ENCODE measurements at regions not wholly inside any gene's neighbourhood (a gene's known extent, or its start where the extent isn't known, plus 50 kb on each side); places are given as distances from the start of the nearest gene placed in this dataset.

DNA sequence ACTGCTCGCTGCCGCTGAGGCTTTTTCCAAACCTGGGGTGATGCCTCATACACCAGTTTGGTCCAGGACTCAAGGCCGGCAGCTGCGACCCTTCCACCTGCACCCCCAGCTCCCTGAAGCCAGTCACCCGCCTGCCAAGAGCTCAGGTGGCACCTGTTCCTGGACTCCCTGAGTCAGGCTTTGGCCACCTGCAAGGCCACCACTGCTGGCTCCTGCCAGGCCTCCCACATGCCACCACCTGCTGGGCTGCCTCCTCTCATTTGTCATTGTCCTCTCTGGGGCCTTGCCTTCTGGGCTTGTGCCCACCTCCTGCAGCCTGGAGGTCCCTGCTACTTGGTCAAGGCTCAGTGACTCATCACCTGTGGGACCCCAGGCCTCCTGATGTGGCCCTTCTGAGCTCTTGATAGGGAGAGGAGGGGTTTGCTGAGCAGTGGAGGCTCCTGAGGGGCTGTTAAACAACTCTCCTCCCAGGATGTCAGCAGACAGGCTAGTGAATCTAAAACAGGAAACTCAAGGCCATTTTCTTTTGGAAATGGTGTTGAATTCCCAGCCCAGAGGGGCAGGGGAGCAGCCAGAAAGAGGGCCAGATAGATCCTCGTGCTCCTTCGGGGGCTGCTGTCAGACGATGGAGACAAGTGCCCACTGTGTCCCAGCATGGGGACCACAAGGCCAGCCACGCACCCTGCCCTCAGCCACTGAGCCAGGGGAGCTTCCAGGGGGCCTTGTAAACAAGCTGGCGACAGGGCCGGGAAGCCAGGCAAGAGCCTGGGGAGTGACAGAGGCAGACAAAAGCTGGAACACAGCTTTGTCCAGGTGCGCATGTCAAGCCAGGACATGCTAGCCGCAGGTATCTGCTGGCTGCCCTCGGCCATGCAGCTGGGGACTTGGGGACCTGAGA, 416.8 kb downstream of the LRATD1 start:
- DNase-seq, result peak; percentile 84 to 91

DNA sequence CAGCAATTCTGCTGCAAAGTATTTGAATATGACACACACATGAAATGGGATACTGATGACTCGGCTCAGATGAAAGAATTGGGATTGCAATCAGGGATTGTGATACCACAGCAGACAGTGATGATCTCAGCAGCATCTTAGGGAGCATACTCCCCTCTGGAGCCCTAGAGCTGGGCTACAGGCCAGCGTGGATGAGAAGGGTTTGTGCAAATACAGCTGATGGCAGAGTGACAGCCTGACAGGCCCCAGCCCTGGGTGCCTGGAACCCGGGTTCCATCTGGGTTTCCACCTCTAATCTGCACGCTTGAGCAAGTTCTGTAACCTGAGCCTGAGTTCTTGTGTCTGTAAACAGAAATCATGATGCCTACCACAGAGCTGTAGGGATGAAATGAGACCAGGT, 418.0 kb downstream of the LRATD1 start:
- peak; percentile 96 for DNase-seq

DNA sequence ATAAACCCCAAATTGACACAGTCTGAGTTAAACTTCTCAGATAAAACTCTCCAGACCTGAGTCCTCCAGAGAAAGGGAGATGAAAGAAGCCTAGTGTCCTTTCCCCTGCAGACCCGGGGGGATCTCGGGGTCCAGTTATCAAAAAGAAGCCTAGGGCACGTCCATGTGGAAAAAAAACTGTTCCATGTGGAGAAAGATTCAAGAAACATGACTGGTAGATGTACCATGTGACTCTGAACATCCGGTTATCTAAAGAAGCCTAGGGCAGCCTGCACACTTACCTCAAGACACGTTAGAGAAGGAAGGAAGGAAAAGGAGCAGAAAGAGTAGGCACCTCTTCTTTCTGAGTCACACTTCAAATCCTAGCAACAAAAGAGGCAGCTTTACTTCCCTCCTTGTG, 421.0 kb downstream of the LRATD1 start:
- no peak for DNase-seq

DNA sequence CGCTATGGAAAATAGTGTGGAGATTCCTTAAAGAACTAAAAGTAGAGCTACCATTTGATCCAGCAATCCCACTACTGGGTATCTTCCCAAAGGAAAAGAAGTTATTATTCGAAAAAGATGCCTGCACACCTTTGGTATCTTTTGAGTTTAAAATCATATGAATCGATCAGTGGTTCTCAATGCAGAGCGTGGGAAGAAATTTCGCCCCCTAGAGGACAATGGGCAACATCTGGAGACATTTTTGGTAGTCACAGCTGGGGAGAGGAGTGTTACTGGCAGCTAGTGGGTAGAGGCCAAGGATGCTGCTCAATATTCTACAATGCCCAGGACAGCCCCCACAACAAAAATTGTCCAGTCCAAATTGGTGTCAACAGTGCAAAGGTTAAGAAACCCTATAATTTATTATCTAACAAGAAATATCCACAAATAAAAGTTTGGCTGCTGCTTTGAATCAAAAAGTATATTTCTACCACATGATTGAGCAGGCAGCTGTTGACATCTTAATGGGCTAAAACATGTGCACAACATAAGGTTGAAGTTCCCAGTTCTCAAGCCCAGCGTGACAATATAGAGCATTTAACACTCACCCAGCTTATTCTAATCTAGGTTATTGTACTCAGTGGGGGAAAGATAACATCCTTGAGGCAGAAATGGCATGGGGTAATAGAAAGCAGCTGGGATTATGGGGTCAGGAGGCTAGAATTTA, 425.7 kb downstream of the LRATD1 start:
- no peak for DNase-seq

DNA sequence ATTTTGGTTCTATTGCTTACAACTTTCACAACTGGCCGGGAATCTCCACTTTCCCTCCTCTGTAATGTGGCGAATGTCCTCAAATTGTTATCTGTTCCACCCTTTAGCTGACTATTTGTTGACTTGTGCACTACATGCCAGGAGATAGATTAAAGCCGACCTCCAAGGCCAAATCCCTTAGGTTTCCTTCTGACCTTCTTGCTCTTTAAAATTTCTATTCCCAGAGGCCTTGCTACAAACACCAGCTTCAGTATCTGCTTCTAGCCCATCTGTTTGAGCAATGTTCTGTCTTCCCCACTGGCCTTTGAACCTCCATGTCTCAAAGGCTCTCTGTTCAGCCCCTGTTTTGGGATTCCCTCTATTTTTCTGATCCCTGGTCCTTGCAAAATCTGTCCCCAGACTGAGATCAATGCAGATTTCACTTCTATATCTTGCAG, 426.2 kb downstream of the LRATD1 start:
- DNase-seq, result no peak

DNA sequence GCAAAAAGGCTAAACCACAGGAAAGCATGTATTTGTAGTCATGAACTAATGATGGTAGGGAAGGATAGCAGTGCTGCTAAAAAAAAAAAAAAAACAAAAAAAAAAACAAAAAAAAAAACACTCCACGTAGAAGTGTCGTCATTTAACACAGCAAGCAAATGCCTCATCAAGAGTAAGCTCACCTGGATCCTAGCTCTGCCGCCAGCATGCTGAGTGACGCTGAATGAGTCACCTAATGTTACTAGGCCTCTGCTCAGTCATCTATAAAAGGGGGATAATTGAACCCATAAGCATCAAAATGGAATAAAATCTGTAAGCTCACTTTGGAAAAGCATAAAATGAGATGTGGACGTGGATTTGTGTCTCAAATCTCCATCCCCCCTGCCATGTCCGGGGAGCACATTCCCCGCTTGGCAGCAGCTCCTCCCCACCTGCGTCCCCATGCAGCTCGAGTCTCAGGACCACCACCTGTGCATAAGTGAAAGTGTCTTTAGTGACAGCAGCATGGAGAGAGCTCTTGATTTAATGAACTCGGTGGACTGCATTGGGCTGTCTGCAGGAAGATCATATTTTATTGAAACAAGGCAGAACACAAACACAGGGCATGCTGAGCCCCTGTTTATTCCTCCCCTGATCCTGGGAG, 427.5 kb downstream of the LRATD1 start:
- peak; percentile 42 to 77 for DNase-seq

DNA sequence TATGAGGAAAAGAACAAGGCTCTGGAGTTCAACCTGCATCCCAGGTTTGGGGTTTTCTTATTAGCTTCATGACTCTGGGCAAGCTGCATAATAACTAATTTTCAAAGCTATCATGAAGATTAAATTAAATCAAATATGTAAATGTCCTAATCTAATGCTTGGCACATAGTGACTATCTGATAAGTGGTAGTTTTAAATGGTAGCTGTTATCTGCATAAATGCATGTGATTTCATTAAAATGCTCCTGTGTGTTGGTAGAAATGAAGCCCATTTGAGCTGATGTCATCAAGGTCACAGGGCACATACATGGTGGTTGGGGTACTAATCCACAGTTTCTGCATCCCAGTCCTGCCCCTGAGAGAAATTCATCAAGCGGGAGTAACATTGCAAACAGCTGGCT, 428.8 kb downstream of the LRATD1 start:
- DNase-seq, result no peak

DNA sequence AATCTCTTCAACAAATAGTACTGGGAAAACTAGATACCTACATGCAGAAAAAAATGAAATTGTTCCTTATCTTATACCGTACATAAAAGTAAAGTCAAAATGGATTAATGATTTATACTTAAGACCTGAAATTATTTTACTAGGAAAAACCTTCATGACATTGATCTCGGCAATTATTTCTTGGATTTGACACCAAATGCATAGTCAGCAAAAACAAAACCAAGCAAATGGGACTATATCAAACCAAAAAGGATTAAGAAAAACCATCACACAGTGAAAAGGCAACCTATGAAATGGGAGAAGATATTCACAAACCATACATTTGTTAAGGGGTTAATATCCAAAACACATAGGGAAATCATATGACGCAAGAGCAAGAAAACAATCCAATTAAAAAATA, 433.6 kb downstream of the LRATD1 start:
- no peak for DNase-seq

DNA sequence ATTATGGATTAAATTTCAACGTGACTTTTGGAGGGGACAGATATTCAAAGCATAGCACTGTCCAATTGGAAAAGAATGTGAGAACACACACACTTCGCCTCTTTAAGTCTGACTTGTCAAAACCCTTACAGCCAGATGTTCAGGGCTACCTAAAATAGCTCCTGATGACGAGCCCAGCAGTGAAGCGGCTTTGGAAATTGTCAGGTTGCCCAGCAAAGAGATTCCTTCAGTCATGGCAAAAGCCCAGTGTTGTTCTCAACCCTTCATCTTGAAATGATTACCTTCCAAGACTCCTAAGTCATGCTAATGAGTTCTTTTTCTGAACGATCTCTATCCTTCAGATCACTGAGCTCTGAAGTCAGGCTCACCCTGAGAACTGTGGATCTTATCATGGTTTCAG, 436.6 kb downstream of the LRATD1 start:
- no peak for DNase-seq

DNA sequence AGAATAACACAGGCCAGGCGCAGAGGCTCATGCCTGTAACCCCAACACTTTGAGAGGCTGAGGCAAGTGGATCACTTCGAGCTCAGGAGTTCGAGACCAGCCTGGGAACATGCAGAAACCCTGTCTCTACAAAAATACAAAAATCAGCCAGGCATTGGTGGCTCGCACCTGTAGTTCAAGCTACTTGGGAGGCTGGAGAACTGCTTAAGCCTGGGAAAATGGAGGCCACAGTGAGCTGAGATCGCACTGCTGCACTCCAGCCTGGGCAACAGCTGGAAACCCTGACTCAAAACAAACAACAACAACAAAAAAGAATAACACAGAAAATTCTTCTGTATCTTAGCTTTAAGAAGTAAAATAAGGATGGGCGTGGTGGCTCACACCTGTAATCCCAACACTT, 440.3 kb downstream of the LRATD1 start:
- DNase-seq, result no peak

DNA sequence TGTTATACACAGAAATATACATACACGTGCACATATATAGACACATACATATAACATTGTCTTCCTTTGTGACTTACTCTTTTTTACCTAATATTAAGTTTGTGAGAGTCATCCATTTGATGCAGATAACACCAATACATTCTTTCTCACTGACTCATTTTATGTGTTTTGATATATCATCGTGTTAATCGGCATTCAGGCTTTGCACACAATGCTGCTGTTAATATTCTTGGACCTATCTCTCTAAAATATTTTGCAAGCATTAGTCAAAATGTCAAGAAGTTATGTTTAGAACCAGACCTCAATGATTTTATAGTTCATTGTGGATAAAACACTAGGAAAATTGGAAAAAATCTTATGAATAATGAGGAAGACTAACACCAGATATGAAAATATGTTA, 441.1 kb downstream of the LRATD1 start:
- no peak for DNase-seq

DNA sequence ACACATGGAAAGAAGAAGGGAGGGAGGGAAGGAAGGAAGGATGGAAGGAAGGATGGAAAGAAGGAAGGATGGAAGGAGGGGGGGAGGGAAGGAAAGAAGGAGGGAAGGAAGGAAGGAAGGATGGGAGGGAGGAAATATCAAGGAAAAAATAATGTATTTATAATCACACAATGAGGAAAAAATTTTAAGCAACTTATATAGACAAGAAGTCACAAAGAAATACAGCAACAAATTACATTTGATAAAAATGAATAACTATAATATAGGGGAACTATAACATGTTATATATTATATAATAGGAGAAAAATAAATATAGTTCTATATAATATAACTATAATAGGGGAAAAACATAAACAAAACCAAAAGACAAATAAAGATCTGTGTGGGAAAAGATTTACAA, 441.8 kb downstream of the LRATD1 start:
- DNase-seq, result no peak

DNA sequence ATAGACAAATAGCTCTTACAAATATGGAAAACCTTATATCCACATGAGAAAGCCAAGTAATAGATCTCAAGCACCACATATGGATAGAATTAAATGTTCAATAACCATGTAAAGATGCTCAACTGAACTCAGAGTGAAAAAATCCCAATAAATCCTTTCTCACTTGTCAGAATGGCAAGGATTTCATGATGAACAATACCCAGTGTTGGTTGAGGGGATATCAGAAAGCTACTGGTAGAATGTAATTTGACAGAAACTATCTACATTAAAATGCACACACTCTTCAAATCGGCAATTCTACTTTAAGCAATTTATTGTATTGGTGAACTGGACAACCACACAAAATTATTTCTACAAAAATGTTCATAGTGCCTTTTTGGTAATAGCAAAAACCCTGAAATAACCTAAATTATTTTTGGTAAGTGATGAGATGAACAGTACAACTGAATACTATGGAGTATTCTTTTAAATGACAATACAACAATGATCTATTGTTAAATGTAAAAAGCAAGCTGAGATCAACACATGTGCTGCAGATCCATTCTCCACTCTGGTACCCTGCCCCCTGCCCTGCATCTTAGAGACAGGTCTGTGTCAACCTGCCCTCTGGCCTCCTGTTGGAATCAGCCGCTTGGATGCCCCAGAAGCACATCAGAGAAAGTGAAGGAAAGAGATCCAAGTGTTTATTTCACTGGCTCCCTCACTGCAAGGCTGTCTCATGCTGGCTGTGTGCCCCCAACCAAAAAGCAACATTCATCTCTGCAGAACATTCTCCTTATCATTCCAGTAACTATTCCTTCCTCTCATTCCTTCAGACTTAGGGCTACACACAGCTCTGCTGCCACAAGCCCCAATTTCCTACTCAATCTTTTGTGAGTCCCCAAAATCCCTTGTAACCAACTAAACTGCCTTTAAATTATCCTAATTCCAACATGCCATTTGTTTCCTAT, 442.5 kb downstream of the LRATD1 start:
- no peak for DNase-seq

DNA sequence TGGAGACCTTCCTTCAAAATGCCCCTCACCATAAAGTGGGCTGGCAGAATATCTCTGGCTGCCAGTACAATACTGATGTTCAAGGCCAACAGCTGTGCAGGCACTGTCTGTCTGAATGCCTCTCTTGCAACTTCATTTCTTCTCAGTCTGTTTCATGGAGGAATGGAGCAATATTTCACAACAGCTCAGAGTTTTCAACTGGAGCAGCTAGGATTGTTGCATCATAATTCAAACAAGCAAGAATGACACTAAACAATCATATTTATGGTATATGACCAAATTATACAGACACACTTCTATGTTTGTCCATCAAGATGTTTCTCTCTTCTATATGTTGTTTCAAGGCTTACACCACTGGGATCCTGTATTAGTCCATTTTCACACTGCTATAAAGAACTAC, 444.2 kb downstream of the LRATD1 start:
- no peak for DNase-seq

DNA sequence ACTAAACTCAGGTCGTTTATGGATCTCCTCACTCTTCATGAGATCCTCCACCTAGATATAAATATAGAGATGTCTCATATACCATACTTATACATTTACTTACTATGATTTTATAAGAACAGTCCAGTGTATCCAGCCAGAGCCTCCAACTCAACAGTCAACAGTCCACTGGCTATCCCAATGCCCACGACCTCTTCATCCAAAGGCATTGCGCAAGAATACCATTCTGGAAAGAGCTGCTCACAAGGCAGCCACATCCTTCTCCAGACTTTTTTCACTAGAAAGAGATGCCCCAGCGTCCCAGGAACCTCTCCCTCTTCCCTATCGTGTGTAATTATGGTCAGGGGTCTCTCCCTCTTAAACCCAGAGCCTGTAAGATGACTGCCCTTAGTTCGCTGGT, 448.8 kb downstream of the LRATD1 start:
- DNase-seq, result no peak

DNA sequence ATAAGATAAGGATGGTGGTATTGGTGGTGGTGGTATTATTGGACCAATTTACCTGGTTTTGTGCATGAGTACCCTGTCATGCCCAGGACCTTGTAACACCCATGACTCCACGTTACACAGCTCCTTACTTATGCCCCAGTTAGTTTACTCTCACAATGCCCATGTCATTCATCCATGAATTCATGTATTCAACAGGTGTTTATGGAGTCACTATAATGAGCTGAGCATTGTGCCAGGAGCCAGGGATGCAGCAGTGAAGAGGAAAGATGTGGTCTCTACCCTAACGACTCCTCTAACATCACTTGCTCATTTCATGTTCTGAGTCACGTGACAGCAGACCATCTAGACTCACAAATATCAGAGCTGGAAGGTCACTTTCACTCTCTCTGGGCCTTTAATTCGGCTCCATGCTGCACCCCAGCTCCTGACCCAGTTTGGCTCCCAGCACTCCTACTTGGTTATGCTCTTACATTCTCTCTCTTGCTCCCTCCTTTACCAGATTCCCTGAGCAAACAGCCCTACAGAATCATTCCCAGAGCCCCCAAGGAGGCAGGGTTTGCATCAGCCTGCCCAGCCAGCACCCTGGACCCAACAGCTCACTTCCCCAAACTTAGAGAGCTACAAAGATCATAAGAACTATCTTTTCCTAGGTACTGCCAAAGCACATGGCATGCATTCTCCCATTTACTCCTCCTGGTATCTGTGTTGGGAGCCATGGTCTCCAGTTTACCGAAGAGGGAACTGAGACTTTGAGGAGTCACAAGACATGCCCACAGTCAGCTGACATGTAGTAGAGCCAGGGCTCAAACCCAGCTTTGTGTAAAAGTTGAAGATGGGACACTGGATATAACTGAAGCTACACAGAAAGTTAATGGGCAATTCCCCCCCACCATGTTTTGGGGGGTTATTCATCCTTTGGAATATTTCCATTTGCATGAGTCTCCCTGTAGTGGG, 449.9 kb downstream of the LRATD1 start:
- DNase-seq, result no peak

DNA sequence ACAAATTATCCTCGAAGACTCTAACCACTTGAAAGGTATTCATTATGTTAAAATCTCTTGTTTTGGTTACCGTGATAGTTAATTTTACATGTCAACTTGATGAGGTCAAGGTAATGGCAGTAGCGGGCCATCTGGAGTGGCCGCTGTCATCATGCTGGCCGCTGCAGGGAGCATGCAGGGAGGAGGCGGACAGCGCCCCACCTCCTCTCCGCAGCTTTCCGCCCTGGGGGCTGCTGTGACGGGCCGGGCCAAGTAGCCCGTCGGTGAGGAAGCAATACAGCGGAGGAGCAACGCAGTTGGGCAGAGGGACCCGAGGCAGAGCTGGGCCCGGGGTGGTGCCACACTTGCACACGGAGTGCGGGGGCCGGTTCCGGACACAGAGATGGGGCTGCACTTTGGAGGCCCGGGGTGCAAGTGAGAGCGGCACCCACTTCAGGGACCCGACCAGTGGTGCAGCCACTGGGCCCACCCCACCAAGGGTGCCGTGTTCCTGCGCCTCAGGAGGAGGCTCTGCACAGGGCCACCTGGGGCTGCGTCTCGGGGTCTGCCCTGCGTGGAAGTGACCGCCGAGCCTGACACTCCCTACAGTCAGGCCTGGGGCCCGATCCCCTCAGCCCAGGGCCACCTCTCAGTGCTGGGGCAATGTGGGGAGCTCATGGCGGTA, 452.4 kb downstream of the LRATD1 start:
- no peak for DNase-seq

DNA sequence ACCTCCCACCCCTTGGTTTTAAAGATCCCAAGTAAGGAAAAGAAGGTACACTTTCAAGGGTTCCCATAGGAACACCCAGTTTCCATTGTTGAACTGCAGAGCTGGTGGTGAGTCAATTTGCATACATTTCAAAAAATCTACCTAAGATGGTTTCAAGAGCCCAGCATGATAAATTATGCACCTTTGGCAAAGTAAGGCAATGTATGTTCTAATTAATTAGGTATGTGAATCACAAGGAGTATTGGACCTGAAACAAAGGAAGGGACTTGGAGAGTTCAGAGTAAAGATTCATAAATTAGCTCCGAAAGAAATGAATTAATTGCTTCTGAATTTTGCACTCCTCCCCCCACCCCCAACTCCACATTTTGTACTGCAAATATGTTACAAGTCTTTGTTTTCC, 459.7 kb downstream of the LRATD1 start:
- DNase-seq, result no peak

DNA sequence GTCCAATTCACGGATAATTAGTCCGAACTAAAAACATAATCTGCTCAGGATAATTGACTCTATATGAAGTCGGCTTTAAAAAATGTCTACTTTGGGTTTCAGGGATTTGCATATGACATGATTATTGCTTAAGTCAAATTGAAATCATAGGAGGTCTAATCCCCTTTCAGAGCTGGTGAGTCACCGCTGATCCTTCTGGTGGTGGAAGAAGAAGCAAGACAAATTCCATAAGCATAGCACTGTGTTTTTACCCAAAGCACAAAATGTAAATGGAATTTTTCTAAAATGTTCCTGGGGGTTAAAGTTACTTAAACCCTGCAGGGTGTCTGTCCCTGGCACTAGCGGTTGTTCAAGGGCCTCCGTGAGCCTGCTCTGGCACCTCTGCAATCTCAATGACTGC, 460.2 kb downstream of the LRATD1 start:
- no peak for DNase-seq

DNA sequence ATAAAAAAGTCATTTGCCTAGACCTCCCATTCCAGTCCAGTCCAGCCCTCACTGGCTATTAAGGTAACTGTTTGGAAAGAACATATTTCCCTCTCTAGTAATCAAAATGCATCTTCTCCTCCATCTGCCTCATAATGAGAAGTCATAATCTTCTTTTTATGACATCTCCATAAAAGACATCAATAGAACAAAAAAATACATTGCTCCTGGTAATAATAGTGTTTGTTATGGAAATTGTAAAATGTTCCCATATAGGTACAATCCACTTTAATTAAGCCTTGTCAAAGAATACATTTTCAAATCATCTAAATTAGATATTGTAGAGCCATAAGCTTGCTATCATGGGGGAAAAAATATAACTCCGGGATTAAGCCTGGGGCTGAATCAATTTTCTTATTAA, 461.6 kb downstream of the LRATD1 start:
- DNase-seq, result no peak

DNA sequence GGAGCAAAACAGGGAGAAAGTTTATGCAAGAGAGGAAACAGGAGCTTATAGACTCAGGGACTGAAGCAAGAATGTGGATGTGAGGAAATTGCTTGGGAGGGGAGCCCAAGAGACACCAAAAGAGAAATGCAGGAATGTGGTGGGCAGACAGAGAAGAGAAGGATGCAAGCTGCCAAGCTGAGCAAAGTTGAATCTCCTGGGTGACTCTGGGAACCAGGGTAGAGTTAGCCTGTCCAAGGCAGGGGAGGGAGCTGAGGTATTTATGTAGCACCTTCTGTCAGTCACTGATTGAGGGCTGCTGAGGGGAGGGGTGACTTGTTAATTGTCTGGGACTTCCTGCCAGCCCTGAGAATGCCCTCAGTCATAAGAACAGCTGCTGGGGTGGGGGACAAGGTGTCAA, 464.3 kb downstream of the NBAS start:
- no peak for DNase-seq

Measured in SHP77 (cell line).